ENCODE measurements at regions not wholly inside any gene's neighbourhood (a gene's known extent, or its start where the extent isn't known, plus 50 kb on each side); places are given as distances from the start of the nearest gene placed in this dataset.
"Not testable (repeated sequence)": the region's sequence is repeated elsewhere in the genome, so short reads cannot be mapped to it uniquely, and the experiment has no call there.

DNA sequence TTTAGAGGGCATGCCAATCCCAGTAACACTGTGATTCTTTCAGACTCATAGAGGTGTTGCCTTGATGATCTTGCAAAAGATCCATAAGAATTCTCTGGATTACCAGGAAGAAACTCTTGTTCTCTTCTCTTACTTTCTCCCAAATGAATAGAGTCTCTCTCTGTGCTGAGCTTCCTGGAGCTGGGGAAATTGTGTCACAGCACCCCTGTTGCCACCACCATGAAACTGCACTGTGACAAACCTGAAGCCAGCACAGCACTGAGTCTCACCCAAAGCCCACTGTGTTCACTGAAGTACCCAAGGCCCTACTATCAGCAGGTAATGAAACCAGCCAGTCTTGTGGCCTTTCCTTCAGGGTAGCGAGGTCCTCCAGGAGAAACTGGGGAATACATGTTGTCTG lies 332.7 kb upstream of the FGF16 start:
- intact Hi-C loops (cut with DNase I): no loop called here
- no peak for DNase-seq

DNA sequence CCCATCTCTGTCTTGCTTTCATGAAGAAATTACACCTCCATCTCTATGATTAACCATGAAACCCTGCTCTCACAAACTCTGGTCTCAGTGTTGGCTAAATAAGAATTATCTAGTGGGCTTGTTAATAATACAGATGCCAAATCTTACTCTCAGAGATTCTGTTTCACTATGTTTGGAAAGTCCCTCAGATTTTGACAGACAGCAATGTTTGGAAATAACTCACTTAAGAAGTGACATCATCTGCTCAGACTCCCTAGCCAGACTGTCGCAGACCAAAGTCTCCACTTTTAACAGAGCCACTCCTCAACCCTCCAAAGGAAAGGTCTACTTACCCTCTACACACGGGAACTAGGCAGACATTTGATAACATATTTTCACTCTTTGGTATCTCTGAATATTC lies 328.5 kb upstream of the FGF16 start:
- intact Hi-C loops (cut with DNase I): no loop called here
- no peak for DNase-seq

DNA sequence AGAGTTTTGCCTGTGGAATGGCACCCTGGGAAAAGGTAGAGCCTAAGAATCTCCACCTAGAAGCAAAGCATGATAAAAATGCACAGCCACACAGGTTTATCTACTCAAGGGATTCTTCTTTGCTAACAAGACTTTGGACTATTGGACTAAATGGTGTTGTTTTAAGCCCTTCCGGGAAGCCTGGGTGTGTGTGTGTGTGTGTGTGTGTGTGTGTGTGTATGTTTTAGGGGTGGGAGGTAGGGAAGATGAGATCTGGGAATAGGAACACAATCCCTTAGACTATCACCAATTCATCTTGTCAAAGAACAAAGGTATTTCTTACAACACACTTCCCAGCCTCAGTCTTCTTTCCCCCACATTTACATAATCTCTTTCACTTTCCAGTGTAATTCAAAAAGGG lies 327.5 kb upstream of the FGF16 start:
- DNase-seq: no peak
- intact Hi-C loops (cut with DNase I): no loop called here

DNA sequence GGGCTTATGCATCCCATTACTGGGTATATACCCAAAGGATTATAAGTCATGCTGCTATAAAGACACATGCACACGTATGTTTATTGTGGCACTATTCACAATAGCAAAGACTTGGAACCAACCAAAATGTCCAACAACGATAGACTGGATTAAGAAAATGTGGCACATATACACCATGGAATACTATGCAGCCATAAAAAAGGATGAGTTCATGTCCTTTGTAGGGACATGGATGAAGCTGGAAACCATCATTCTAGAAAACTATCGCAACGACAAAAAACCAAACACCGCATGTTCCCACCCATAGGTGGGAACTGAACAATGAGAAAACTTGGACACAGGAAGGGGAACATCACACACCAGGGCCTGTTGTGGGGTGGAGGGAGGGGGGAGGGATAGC lies 323.3 kb upstream of the FGF16 start:
- DNase-seq; intact Hi-C loops (cut with DNase I): not testable (repeated sequence)

DNA sequence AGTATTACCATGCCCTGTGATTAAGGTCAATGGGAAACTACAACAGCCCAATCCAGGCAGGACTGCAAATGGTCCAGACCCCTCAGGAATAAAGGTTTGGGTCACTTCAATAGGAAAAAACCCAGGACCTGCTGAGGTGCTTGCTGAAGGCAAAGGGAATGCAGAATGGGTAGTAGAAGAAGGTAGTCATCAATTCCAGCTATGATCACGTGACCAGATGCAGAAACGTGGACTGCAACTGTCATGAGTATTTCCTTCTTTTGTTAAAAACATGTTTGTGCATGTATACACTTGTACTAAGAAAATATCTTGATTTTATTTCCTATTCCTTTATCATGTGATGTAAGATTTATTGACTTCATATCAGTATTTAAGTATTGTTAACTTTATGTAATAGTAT lies 319.6 kb upstream of the FGF16 start:
- DNase-seq; intact Hi-C loops (cut with DNase I): not testable (repeated sequence)

DNA sequence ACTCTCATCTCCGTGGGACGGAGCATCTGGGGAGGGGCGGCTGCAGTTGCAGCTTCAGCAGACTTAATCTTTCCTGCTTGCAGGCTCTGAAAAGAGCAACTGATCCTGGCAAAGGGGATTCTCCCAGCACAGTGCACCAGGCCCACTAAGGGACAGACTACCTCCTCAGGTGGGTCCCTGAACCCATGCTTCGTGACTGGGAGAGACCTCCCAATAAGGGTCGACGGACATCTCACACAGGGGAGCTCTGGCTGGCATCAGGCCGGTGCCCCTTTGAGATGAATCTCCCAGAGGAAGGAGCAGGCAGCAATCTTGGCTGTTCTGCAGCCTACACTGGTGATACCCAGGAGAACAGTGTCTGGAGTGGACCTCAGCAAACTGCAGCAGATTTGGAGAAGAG lies 303.3 kb upstream of the FGF16 start:
- no peak for DNase-seq
- intact Hi-C loops (cut with DNase I): no loop called here

DNA sequence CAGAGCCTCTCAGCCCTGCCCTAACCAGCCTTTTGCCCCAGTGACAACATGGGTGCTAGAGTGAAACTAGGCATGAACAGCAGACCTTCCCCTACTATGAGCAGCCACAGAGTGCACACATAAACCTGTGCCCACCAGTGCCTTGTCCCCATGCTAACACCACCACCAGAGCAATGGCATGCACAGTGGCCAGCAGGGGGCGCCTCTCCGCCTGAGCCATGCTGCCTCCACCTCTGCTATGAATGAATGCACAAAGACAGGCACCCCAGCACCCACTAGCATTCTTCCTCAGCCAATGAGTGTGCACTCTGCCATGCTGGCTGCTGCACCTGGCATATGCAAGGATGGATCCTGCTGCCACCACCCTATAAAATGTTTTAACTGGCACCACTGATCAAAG lies 286.9 kb upstream of the FGF16 start:
- intact Hi-C loops (cut with DNase I): no loop called here
- DNase-seq: peak in 22 of 42 donors; percentile 0 to 51 (median 14)

DNA sequence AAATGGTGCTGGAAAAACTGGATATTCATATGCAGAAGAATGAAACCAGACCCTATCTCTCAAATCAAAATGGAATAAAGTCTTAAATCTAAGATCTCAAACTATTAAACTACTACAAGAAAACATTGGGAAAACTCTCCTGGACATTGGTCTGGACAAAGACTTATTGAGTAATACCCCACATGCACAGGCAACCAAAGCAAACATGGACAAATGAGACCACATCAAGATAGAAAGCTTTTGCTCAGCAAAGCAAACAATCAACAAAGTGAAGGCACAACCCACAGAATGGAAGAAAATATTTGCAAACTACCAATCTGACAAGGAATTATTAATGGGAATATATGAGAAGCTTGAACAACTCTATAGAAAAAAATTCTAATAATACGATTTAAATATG lies 284.4 kb upstream of the FGF16 start:
- DNase-seq: no peak
- intact Hi-C loops (cut with DNase I): no loop called here

DNA sequence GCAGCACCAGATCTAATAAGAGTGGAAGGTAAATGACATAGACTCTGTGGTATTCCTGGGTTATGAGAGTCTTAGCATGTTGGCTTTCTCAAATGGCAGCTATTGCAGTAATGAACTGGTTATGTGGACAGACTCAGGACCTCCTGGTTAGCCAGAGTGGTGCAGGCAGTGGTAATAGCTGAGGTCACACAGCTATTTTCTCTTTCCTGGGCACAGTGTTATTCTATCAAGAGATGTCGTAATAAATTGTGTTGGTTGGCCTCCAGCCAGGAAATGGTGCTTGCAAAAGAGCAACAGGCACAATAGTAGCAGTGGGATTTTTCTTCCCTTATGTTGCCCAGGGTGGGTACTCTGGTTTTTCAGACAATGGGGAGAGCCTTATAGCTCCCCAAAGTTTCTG lies 279.2 kb upstream of the FGF16 start:
- intact Hi-C loops (cut with DNase I): no loop called here
- no peak for DNase-seq

DNA sequence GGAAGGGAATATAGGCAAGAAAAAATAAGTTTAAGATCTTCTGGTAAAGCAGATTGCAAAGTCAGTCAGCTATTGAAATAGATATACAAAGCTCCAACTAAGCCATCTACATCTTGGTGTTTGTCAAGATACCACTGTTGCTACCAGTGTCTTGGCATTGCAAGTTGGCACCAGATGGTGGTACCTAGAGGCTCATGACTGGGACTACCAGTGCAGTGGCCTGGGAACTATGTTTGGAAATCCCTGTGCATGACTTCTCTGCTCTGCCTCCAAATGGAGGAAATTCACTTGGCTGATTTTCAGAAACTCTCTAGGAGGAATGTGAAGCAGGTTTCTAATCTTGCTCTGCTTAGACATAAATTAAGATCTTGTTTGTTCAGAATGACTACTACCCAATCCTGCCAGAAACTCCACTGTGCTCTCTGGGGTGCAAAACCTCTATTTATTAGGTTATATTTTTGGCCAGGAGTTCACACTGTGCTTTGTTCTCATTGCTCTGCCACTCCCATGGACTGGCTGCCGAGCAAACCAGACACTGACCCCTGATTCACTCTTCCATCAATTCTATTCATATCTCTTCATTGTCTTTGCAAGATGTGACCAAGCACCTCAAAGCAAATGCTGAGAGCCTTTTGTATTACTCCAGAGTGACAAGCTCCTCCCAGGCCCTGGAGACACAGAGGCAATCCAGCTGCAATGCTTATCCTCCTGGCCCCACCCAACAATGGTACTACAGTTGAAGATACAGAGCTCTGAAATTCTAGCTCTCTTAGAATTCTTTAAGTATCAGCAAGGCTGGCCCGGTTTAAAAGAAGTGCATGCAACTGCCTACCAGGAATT lies 272.3 kb upstream of the FGF16 start:
- intact Hi-C loops (cut with DNase I): no loop called here
- no peak for DNase-seq

DNA sequence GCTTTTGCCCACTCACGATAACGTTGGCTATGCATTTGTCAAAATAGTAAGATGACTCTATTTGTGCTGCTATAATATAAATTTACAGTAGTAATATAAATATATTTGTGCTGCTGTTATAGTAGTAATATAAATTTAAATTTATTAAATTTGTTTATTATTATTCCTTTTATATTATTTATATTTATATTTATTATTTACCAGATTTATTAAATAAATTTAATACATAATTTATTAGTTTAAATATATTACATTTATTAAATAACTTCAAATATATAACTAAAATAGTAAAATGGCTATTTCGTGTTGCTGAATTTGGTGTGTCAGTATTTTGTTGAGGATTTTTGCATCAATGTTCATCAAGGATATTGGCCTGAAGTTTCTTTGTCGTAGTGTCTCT lies 246.5 kb upstream of the FGF16 start:
- intact Hi-C loops (cut with DNase I): no loop called here
- no peak for DNase-seq

DNA sequence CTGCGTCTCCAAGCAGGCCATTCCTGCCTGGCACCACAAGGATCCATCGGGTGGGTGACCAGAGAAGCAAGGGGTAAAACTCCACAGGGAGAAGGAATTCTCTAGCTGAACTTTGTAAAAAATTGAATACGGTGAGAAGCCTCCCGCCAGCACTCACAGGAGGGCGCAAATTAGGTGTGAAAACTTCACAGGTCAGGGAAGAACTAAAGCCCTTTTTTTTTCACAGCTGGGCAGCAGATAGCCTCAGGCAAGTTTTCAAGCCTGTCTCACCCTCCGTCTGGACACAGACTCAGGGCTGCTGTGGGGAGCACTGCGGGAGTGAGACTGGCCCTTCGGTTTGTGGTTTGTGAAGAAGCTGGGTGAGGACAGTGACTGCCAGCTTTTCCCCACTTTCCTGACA lies 224.1 kb upstream of the FGF16 start:
- no peak for DNase-seq
- intact Hi-C loops (cut with DNase I): no loop called here

DNA sequence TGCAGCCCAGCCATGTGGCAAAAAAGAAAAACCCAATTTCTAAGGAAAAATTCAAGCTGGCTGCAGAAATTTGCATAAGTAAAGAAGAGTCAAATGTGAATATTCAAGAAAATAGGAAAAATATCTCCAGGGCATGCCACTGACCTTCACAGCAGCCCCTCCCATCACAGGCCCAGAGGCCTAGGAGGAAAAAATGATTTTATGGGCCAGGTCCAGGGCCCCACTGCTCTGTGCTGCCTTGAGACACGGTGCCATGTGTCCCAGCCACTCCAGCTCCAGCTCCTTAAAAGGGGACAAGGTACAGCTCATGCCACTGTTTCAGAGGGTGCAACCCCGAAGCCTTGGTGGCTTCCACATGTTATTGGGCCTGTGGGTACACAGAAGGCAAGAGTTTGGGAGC lies 182.7 kb upstream of the FGF16 start:
- intact Hi-C loops (cut with DNase I): no loop called here
- DNase-seq: no peak

DNA sequence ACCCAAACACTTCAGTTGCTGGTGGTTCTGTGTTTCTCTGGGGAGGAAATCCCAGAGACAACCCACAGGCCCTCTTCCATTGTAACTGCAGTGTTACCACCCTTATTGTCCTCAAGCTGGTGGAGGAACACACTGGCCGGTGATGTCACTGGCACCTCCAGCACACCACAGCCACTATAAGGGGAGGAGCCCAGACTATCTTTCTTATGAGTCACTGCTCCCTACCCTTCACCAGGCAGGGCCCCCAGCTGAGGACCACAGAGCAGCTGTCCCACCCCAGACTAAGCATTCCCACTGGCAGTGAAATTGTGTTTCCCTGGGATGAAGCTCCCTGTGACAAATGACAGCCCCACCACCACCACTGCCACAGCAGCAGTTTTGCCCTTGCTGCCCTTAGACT lies 171.8 kb upstream of the FGF16 start:
- no peak for DNase-seq
- intact Hi-C loops (cut with DNase I): no loop called here

DNA sequence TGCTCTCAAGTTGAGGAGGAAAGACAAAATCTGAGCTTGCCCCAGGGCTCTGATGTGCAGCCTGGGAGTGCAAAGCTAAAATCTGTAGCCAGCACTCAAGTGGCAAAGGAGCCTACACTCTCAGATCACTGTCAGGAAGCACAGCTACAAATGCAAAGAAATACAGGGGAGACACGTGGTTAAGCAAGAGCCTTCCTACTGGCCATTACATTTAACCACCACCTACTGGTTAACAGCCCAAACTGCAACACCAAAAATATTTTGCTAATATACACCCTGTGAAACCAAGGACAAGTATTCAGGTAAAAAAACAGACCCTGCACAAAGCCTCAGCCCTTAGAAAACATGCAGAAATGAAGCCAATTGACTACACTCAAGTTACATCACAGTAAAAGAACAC lies 170.4 kb upstream of the FGF16 start:
- no peak for DNase-seq
- intact Hi-C loops (cut with DNase I): no loop called here

DNA sequence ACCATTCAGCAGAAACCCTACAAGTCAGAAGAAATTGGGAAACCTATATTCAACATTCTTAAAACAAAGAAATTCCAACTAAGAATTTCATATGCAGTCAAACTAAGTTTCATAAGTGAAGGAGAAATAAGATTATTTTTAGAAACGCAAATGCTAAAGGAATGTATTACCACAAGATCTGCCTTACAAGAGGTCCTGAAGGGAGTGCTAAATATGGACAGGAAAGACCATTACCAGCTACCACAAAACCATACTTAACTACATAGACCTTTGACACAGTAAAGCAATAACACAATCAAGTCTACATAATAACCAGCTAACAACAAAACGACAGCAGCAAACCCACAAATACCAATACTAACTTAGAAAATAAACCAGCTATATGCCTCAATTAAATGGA lies 169.3 kb upstream of the FGF16 start:
- intact Hi-C loops (cut with DNase I): no loop called here
- DNase-seq: no peak

DNA sequence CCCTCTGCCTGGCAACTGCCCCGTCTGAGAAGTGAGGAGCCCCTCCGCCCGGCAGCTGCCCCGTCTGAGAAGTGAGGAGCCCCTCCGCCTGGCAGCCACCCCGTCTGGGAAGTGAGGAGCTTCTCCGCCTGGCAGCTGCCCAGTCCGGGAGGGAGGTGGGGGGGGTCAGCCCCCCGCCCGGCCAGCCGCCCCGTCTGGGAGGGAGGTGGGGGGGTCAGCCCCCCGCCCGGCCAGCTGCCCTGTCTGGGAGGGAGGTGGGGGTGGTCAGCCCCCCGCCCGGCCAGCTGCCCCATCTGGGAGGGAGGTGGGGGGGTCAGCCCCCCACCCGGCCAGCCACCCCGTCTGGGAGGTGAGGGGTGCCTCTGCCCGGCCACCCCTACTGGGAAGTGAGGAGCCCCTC lies 167.8 kb upstream of the FGF16 start:
- DNase-seq; intact Hi-C loops (cut with DNase I): not testable (repeated sequence)

DNA sequence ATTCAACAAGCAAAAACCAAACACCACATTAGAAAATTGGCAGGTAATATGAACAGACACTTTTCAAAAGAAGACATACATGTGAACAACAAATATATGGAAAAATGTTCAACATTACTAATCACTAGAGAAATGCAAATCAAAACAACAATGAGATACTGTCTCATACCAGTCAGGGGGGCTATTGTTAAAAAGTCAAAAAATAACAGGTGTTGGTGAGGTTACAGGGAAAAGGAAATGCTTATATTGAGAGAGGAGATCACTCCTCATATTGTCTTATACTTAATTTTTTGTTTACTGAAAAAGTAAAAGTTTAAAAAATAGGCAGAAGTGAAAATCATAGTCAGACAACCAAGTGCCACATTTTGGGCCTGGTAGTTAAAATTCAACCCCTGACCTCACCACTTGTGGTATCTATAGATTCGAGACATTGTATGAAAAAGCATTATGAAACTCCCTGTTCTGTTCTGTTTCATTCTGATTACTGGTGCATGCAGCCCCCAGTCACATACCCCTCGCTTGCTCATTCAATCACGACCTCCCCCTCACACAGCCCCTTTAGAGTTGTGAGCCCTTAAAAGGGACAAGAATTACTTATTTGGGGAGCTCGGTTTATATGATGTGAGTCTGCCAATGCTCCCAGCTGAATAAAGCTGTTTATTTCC lies 153.7 kb upstream of the FGF16 start:
- DNase-seq: no peak
- intact Hi-C loops (cut with DNase I): no loop called here

DNA sequence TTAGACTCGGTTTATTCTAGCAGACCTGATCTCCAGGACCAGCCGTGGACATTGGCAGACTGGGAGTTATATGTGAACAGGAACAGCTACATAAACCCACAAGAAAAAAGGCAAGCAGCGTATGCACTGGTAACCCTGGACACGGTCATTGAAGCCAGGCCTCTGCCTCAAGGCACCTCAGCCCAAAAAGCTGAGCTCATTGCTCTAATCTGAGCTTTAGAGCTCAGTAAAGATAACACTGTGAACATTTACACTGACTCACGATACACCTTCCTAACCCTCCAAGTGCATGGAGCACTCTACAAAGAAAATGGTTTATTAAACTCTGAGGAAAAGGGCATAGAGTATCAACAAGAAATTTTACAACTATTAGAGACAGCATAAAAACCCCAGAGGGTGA lies 148.9 kb upstream of the FGF16 start:
- no peak for DNase-seq
- intact Hi-C loops (cut with DNase I): no loop called here

DNA sequence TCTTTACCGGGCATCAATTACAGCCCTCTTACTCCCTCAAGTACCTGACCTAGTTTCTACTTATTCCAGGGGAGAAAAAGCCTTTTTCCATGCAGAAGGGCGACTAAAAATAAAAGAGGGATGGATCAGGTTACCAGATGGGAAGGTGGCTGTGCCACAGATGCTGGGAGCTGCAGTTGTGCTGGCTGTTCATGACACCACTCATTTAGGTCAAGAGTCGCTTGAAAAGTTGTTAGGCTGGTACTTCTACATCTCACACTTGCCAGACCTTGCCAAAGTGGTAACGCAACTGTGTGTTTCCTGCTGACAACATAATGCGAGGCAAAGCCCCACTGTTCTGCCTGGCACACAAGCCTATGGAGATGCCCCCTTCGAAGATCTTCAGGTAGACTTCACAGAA lies 148.4 kb upstream of the FGF16 start:
- no peak for DNase-seq
- intact Hi-C loops (cut with DNase I): no loop called here

DNA sequence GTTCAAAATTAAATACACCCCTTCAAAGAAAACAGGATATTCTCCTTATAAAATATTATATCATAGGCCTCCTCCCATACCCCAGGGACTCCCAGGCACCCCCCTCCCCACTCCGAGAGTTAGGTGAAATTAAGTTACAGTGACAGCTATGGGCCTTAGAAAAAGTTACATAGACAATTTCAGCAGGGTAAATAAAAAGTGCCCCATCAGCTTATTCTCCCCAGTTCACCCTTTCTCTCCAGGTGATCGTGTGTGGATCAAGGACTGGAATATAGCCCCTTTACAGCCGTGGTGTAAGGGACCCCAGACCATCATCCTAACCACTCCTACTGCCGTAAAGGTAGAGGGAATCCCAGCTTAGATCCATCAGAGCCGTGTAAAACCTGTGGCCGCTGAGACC lies 147.6 kb upstream of the FGF16 start:
- intact Hi-C loops (cut with DNase I): no loop called here
- DNase-seq: no peak
